PC-3 (cell line): ENCODE measurements at regions not wholly inside any gene's neighbourhood (a gene's known extent, or its start where the extent isn't known, plus 50 kb on each side); places are given as distances from the start of the nearest gene placed in this dataset.
"Not testable (repeated sequence)": the region's sequence is repeated elsewhere in the genome, so short reads cannot be mapped to it uniquely, and the experiment has no call there.

Experiments used
- ATAC-seq: fragments of 200-7000 bp; cut with Tn5 transposase; 2 replicates; pipeline ENCODE4 v1.9.1; 2020; ENCODE audit warnings: mild to moderate bottlenecking, moderate library complexity
- BruUV-seq: library from RNA; stranded (reverse); fragments of 400-500 nt; replicated peaks from 2 replicates; lab custom pipeline; 2021; lab: Mats Ljungman, UMichigan
- CTCF ChIA-PET: fragments of 300-600 bp; sonication (Branson Sonifier 250); formaldehyde crosslinking; loops from one replicate; lab custom pipeline; 2022; ENCODE audit warnings: antibody characterized with exemption; lab: Charles Lee
- POLR2A ChIA-PET: fragments of 300-600 bp; sonication (Branson Sonifier 250); formaldehyde crosslinking; loops from one replicate; lab custom pipeline; 2022; ENCODE audit warnings: antibody characterized with exemption; ENCODE audit not compliant: unreplicated experiment; lab: Charles Lee
- DNase-seq: peaks from one replicate; pipeline ENCODE4 v3.0.0-alpha.2; 2015
- H2AFZ ChIP-seq: fragments of 300-600 bp; sonication (generic); 2 replicates; pipeline ENCODE4 v1.6.0; 2016; ENCODE audit warnings: antibody characterized with exemption, low read length
- H3F3A ChIP-seq: fragments of 300-600 bp; sonication (generic); one replicate; pipeline ENCODE4 v1.6.0; 2017; ENCODE audit warnings: antibody characterized with exemption, low read length, control low read depth, mild to moderate bottlenecking; ENCODE audit not compliant: unreplicated experiment
- H3K27ac ChIP-seq: fragments of 300-600 bp; sonication (generic); 2 replicates; pipeline ENCODE4 v1.5.1; 2016; ENCODE audit warnings: mild to moderate bottlenecking, low read length
- H3K27me3 ChIP-seq: fragments of 300-600 bp; sonication (generic); 2 replicates; pipeline ENCODE4 v1.6.1; 2016; ENCODE audit warnings: low read length, mixed read lengths
- H3K36me3 ChIP-seq: fragments of 300-600 bp; sonication (generic); 2 replicates; pipeline ENCODE4 v1.6.1; 2016; ENCODE audit warnings: low read depth, mixed run types, low read length, mixed read lengths
- H3K4me1 ChIP-seq: fragments of 300-600 bp; sonication (generic); 2 replicates; pipeline ENCODE4 v1.5.1; 2016; ENCODE audit warnings: low read length; ENCODE audit not compliant: insufficient read depth
- H3K4me2 ChIP-seq: fragments of 300-600 bp; sonication (generic); 2 replicates; pipeline ENCODE4 v1.6.0; 2016; ENCODE audit warnings: low read length
- H3K4me3 ChIP-seq: fragments of 300-600 bp; sonication (generic); 2 replicates; pipeline ENCODE4 v1.5.1; 2016; ENCODE audit warnings: mild to moderate bottlenecking, low read length, mixed read lengths
- H3K79me2 ChIP-seq: fragments of 300-600 bp; sonication (generic); 2 replicates; pipeline ENCODE4 v1.6.1; 2017; ENCODE audit warnings: low read length, mixed read lengths
- H3K9ac ChIP-seq: fragments of 300-600 bp; sonication (generic); 2 replicates; pipeline ENCODE4 v1.6.0; 2016; ENCODE audit warnings: mild to moderate bottlenecking, low read length
- H3K9me2 ChIP-seq: fragments of 300-600 bp; sonication (generic); replicated peaks from 2 replicates; pipeline ENCODE4 v1.6.1; 2016; ENCODE audit warnings: mixed run types, low read length, mixed read lengths
- H3K9me3 ChIP-seq: fragments of 300-600 bp; sonication (generic); 2 replicates; pipeline ENCODE4 v1.6.1; 2016; ENCODE audit warnings: low read length, mixed read lengths
- H4K20me1 ChIP-seq: fragments of 300-600 bp; sonication (generic); 2 replicates; pipeline ENCODE4 v1.6.1; 2016; ENCODE audit warnings: low read length, mixed read lengths
- EZH2 ChIP-seq: fragments of 300-600 bp; sonication (generic); IDR thresholded peaks from one replicate; pipeline ENCODE4 v1.6.1; 2017; ENCODE audit warnings: antibody characterized with exemption, mild to moderate bottlenecking, low read length; ENCODE audit not compliant: unreplicated experiment
- EZH2phosphoT487 ChIP-seq: fragments of 300-600 bp; sonication (generic); IDR thresholded peaks from 2 replicates; pipeline ENCODE4 v1.6.1; 2018; ENCODE audit warnings: mild to moderate bottlenecking, antibody characterized with exemption, low read length, borderline replicate concordance
- intact Hi-C: fragments of 100-400 bp; cut with micrococcal nuclease; formaldehyde crosslinking; loops from 2 replicates; pipeline ENCODE4 v1.9.0; 2023
- TF ChIP-seq, protein P1 (sequence below): fragments of 300-600 bp; sonication (generic); conservative IDR thresholded peaks from 2 replicates; pipeline ENCODE4 v1.5.1; 2017; ENCODE audit warnings: antibody characterized with exemption, low read depth, mild to moderate bottlenecking, low read length

GRCh38 chr20:30486103-30486478, 771.4 kb upstream of the DEFB115 start:
- TF ChIP-seq EZH2 (no peak), EZH2phosphoT487 (no peak)
- TF ChIP-seq, protein P1, sequence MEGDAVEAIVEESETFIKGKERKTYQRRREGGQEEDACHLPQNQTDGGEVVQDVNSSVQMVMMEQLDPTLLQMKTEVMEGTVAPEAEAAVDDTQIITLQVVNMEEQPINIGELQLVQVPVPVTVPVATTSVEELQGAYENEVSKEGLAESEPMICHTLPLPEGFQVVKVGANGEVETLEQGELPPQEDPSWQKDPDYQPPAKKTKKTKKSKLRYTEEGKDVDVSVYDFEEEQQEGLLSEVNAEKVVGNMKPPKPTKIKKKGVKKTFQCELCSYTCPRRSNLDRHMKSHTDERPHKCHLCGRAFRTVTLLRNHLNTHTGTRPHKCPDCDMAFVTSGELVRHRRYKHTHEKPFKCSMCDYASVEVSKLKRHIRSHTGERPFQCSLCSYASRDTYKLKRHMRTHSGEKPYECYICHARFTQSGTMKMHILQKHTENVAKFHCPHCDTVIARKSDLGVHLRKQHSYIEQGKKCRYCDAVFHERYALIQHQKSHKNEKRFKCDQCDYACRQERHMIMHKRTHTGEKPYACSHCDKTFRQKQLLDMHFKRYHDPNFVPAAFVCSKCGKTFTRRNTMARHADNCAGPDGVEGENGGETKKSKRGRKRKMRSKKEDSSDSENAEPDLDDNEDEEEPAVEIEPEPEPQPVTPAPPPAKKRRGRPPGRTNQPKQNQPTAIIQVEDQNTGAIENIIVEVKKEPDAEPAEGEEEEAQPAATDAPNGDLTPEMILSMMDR, result no peak
- Histone ChIP-seq H3K4me3 (no peak overlapping the region), H3K4me2 (no peak overlapping the region), H2AFZ (no peak overlapping the region), H4K20me1 (no peaks in the 10 kb centered on the region), H3F3A (no peaks in the 10 kb centered on the region), H3K9ac (no peak overlapping the region), H3K27ac (no peak overlapping the region), H3K9me3 (0 out of 2 replicates have a peak, but pooled peaks cover 6% of the 10 kb centered on the region), H3K4me1 (no peaks in the 10 kb centered on the region), H3K27me3 (no peaks in the 10 kb centered on the region), H3K79me2 (no peaks in the 10 kb centered on the region), H3K9me2 (no peaks in the 10 kb centered on the region), H3K36me3 (no peaks in the 10 kb centered on the region)
- BruUV-seq, result no TSS peak
- no peak for ATAC-seq
- intact Hi-C loops, result no loop called here
- ChIA-PET CTCF (no interaction called here), POLR2A (no interaction called here)
- no peak for DNase-seq

- BruUV-seq, H3K79me2 ChIP-seq, H3K9me3 ChIP-seq, DNase-seq, POLR2A ChIA-PET, H3K9ac ChIP-seq, H4K20me1 ChIP-seq, H3K4me3 ChIP-seq, H3K4me1 ChIP-seq, H2AFZ ChIP-seq, CTCF ChIA-PET, intact Hi-C loops, H3K27me3 ChIP-seq, H3K27ac ChIP-seq, ATAC-seq, H3K9me2 ChIP-seq, H3F3A ChIP-seq, H3K36me3 ChIP-seq, H3K4me2 ChIP-seq: not testable (repeated sequence)
Observed at GRCh38 chr20:30487461-30487860, 770.0 kb upstream of the DEFB115 start.

- Histone ChIP-seq H4K20me1 (no peaks in the 10 kb centered on the region), H3K9ac (no peak overlapping the region), H3K79me2 (no peaks in the 10 kb centered on the region), H3K36me3 (no peaks in the 10 kb centered on the region), H3F3A (no peaks in the 10 kb centered on the region), H3K27ac (no peak overlapping the region), H3K4me3 (no peak overlapping the region), H3K9me2 (no peaks in the 10 kb centered on the region), H3K4me2 (no peak overlapping the region), H3K4me1 (no peaks in the 10 kb centered on the region), H2AFZ (no peak overlapping the region), H3K27me3 (no peaks in the 10 kb centered on the region), H3K9me3 (0 out of 2 replicates have a peak, but pooled peaks cover 6% of the 10 kb centered on the region)
- ChIA-PET CTCF (no interaction called here), POLR2A (no interaction called here)
- TF ChIP-seq, protein P1, result no peak
- TF ChIP-seq EZH2 (no peak), EZH2phosphoT487 (no peak)
- intact Hi-C loops, result no loop called here
- DNase-seq (no peak), ATAC-seq (no peak)
- BruUV-seq, result no TSS peak
Observed at GRCh38 chr20:30487947-30488926, 769.2 kb upstream of the DEFB115 start.
